ENCODE measurements at regions not wholly inside any gene's neighbourhood (a gene's known extent, or its start where the extent isn't known, plus 50 kb on each side); places are given as distances from the start of the nearest gene placed in this dataset.

DNA sequence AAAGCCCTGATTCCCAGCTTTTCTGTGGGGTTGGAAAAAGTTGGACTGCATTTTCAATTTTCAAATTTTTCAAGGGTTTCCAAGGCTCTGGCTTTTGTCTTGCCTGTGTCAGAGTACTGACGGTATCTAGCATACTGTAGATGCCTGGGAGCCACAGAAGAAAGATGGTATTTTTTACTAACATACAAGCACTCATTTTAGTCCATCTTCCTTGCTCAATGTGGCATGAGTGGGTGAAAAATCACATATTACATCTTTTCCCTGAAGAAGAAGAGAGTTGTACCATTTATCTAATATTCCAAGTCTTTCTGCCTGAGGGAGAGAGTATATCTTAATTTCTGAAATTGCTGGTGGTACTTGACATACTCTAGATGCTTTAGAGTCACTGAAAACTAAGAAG, 738.6 kb upstream of the ADGRL3 start:
- Histone ChIP-seq H4K91ac (ENCODE audit: insufficient read length, low read depth, low read length) (no peak overlapping the region), H3K18ac (ENCODE audit: insufficient read length, low read depth, low read length) (no peak overlapping the region), H3K56ac (ENCODE audit: insufficient read length, low read depth, low read length) (no peak overlapping the region), H3K79me2 (ENCODE audit: insufficient read depth, low read length) (no peaks in the 10 kb centered on the region), H3K79me1 (ENCODE audit: insufficient read depth, low read depth, low read length, poor library complexity, severe bottlenecking) (no peaks in the 10 kb centered on the region), H3T11ph (ENCODE audit: low read length) (no peak overlapping the region), H4K20me1 (ENCODE audit: control insufficient read depth, insufficient read depth, insufficient read length) (no peaks in the 10 kb centered on the region), H2AK5ac (ENCODE audit: insufficient read length, low read length) (no peak overlapping the region), H3K4me2 (ENCODE audit: insufficient read depth, insufficient read length, low read length) (no peak overlapping the region), H3K4me1 (ENCODE audit: insufficient read depth, low read length) (no peaks in the 10 kb centered on the region), H3K23me2 (ENCODE audit: insufficient read length, low read depth, low read length, poor library complexity, severe bottlenecking) (no peaks in the 10 kb centered on the region), H4K8ac (replicated peaks; ENCODE audit: insufficient read length, low read depth, low read length) (no peak overlapping the region), H3K14ac (ENCODE audit: insufficient read depth, low read length) (no peak overlapping the region), H2BK120ac (ENCODE audit: low read depth, low read length, poor library complexity, severe bottlenecking) (no peak overlapping the region), H4K5ac (ENCODE audit: insufficient read length, low read depth, low read length) (no peak overlapping the region), H2BK20ac (ENCODE audit: low read depth, low read length, poor library complexity, severe bottlenecking) (no peak overlapping the region), H3K4ac (ENCODE audit: low read depth, low read length) (no peak overlapping the region), H3K9me3 (ENCODE audit: control insufficient read depth, low read depth, low read length) (no peaks in the 10 kb centered on the region), H2BK12ac (ENCODE audit: insufficient read length, low read depth, low read length) (no peak overlapping the region), H3K27ac (ENCODE audit: insufficient read length, low read depth, low read length) (no peak overlapping the region), H3K23ac (ENCODE audit: insufficient read length, low read depth, low read length) (no peak overlapping the region), H3K9ac (ENCODE audit: extremely low read depth, insufficient read length, low read length) (no peak overlapping the region), H2BK5ac (ENCODE audit: insufficient read length, low read length) (no peak overlapping the region), H3K27me3 (ENCODE audit: insufficient read depth, low read length) (no peaks in the 10 kb centered on the region), H2AFZ (ENCODE audit: low read length) (no peak overlapping the region), H2BK15ac (ENCODE audit: low read depth, low read length) (no peak overlapping the region)
- Mint-ChIP-seq H3K4me3 (no peak overlapping the region), H3K27ac (no peak overlapping the region), H3K36me3 (ENCODE audit: insufficient read depth in 1 of 3, low read depth in 3 of 3) (no peaks in the 10 kb centered on the region), H3K4me1 (no peaks in the 10 kb centered on the region), H3K27me3 (ENCODE audit: low read depth) (no peaks in the 10 kb centered on the region), H3K9me3 (peaks cover 0 to 2% of the 10 kb centered on the region in 2 experiments; a peak in 1 of 5 replicates)
- TF ChIP-seq CTCF (conservative IDR thresholded peaks at IDR 0.05): no peak
- no peak for DNase-seq
- no CpG with 5 or more reads among the region's 1 CpG for WGBS (ENCODE audit: extremely low coverage, insufficient read length, low lambda C conversion rate)

Measured in H9 (cell line).